HCT116 (cell line): ENCODE measurements at regions not wholly inside any gene's neighbourhood (a gene's known extent, or its start where the extent isn't known, plus 50 kb on each side); places are given as distances from the start of the nearest gene placed in this dataset.

Experiments used
- CEBPB ChIP-seq: IDR thresholded peaks from 2 replicates; pipeline ENCODE4 v1.6.1; 2012; ENCODE audit warnings: low read depth
- EGR1 ChIP-seq: IDR thresholded peaks from 2 replicates; pipeline ENCODE4 v1.6.1; 2012; ENCODE audit warnings: low read depth
- EZH2 ChIP-seq: fragments of 200-600 bp; sonication (generic); IDR thresholded peaks from 2 replicates; pipeline ENCODE4 v1.6.1; 2017; ENCODE audit warnings: antibody characterized with exemption, mixed run types
- EZH2phosphoT487 ChIP-seq: fragments of 200-600 bp; IDR thresholded peaks from 2 replicates; pipeline ENCODE4 v1.6.1; 2018; ENCODE audit warnings: antibody characterized with exemption, borderline replicate concordance
- POLR2A ChIP-seq: IDR thresholded peaks from 2 replicates; pipeline ENCODE4 v1.7.0; 2011; ENCODE audit warnings: borderline replicate concordance; ENCODE audit not compliant: insufficient read depth, insufficient read length; ENCODE audit errors: extremely low read depth
- SIN3A ChIP-seq: IDR thresholded peaks from 2 replicates; pipeline ENCODE4 v1.6.1; 2012; ENCODE audit warnings: low read depth
- SRF ChIP-seq: IDR thresholded peaks from 2 replicates; pipeline ENCODE4 v1.6.1; 2012; ENCODE audit warnings: low read depth
- YY1 ChIP-seq: IDR thresholded peaks from 2 replicates; pipeline ENCODE4 v1.6.1; 2011; ENCODE audit warnings: low read length, low read depth, moderate library complexity, mild to moderate bottlenecking; ENCODE audit not compliant: insufficient replicate concordance; ENCODE audit errors: extremely low read depth
- ZFX ChIP-seq: fragments of 450-650 bp; IDR thresholded peaks from 2 replicates; pipeline ENCODE4 v1.6.1; 2017
- TF ChIP-seq, protein P1 (sequence below): IDR thresholded peaks from 2 replicates; pipeline ENCODE4 v1.6.1; 2011; ENCODE audit warnings: mild to moderate bottlenecking, low read length, moderate library complexity; ENCODE audit not compliant: insufficient replicate concordance; ENCODE audit errors: extremely low read depth
- TF ChIP-seq, protein P2 (sequence below), 3 experiments: fragments of 200-600 bp in 1 of 3; sonication (generic) in 1 of 3; IDR thresholded peaks in 2 of 3; conservative IDR thresholded peaks in 1 of 3; 2 replicates each; pipeline ENCODE4 v1.5.1; 2012 to 2017; ENCODE audit warnings: low read depth in 2 of 3, low read length in 2 of 3, antibody characterized with exemption in 1 of 3, borderline replicate concordance in 1 of 3, control low read depth in 1 of 3, mild to moderate bottlenecking in 1 of 3, mixed read lengths in 1 of 3, mixed run types in 1 of 3, moderate library complexity in 1 of 3; ENCODE audit not compliant: insufficient read depth in 1 of 3
- TF ChIP-seq, protein P3 (sequence below): IDR thresholded peaks from 2 replicates; pipeline ENCODE4 v1.6.1; 2012

DNA sequence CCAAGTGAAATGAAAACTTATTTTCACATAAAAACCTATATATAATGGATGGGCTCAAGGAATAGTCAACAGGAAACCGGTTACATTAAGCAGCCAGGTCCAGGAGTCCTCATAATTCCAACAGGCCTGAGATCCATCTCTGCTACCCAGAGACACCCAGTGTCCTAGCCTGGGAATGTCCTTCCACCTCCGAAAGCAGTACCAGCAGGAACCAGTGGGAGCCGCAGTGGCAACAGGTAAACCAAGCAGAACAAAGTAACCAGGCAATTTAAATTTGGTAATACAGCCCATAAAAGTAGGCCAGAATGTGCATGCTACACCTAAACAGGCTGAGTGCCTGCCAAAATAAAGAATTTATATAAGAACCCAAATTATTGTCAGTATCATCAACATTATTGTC is 195.6 kb downstream of the ZBBX start:
- TF ChIP-seq, protein P1, sequence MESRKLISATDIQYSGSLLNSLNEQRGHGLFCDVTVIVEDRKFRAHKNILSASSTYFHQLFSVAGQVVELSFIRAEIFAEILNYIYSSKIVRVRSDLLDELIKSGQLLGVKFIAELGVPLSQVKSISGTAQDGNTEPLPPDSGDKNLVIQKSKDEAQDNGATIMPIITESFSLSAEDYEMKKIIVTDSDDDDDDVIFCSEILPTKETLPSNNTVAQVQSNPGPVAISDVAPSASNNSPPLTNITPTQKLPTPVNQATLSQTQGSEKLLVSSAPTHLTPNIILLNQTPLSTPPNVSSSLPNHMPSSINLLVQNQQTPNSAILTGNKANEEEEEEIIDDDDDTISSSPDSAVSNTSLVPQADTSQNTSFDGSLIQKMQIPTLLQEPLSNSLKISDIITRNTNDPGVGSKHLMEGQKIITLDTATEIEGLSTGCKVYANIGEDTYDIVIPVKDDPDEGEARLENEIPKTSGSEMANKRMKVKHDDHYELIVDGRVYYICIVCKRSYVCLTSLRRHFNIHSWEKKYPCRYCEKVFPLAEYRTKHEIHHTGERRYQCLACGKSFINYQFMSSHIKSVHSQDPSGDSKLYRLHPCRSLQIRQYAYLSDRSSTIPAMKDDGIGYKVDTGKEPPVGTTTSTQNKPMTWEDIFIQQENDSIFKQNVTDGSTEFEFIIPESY: no peak
- TF ChIP-seq, protein P2, sequence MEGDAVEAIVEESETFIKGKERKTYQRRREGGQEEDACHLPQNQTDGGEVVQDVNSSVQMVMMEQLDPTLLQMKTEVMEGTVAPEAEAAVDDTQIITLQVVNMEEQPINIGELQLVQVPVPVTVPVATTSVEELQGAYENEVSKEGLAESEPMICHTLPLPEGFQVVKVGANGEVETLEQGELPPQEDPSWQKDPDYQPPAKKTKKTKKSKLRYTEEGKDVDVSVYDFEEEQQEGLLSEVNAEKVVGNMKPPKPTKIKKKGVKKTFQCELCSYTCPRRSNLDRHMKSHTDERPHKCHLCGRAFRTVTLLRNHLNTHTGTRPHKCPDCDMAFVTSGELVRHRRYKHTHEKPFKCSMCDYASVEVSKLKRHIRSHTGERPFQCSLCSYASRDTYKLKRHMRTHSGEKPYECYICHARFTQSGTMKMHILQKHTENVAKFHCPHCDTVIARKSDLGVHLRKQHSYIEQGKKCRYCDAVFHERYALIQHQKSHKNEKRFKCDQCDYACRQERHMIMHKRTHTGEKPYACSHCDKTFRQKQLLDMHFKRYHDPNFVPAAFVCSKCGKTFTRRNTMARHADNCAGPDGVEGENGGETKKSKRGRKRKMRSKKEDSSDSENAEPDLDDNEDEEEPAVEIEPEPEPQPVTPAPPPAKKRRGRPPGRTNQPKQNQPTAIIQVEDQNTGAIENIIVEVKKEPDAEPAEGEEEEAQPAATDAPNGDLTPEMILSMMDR (IDR thresholded peaks at IDR 0.05 in 2 of 3, conservative IDR thresholded peaks at IDR 0.05 in 1 of 3; ENCODE audit: borderline replicate concordance in 1 of 3, insufficient read depth in 1 of 3, low read depth in 2 of 3, low read length in 2 of 3): peak; percentile 39 to 60 (median 53); a peak in 5 of 6 replicates
- TF ChIP-seq EZH2phosphoT487 (no peak), SRF (no peak), POLR2A (no peak), ZFX (no peak), EZH2 (no peak), YY1 (no peak), EGR1 (no peak), SIN3A (no peak), CEBPB (no peak)
- TF ChIP-seq, protein P3, sequence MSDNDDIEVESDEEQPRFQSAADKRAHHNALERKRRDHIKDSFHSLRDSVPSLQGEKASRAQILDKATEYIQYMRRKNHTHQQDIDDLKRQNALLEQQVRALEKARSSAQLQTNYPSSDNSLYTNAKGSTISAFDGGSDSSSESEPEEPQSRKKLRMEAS: no peak
